WTC11 (cell line): ENCODE measurements at regions not wholly inside any gene's neighbourhood (a gene's known extent, or its start where the extent isn't known, plus 50 kb on each side); places are given as distances from the start of the nearest gene placed in this dataset.

Source experiments
- ATAC-seq: fragments of 200-7000 bp; cut with Tn5 transposase; 2 replicates; pipeline ENCODE4 v1.10.0; 2021; ENCODE audit warnings: mild to moderate bottlenecking, moderate library complexity
- CTCF ChIA-PET: fragments of 300-600 bp; sonication (Branson Sonifier 250); formaldehyde crosslinking; loops from one replicate; lab custom pipeline; 2021; ENCODE audit warnings: antibody characterized with exemption; lab: Charles Lee
- POLR2A ChIA-PET: fragments of 350-600 bp; sonication (Branson Sonifier 250); formaldehyde crosslinking; loops from one replicate; lab custom pipeline; 2021; ENCODE audit warnings: antibody characterized with exemption; lab: Charles Lee
- DNase-seq: peaks from one replicate; pipeline ENCODE4 v3.0.0; 2021; ENCODE audit warnings: low spot score
- H3K27ac Mint-ChIP-seq: 2 replicates; pipeline ENCODE4 v1.8.0; 2021; ENCODE audit warnings: mixed read lengths
- H3K27me3 Mint-ChIP-seq: 2 replicates; pipeline ENCODE4 v1.8.0; 2021; ENCODE audit warnings: low read depth, mild to moderate bottlenecking, moderate library complexity, mixed read lengths
- H3K36me3 Mint-ChIP-seq: 2 replicates; pipeline ENCODE4 v1.8.0; 2021; ENCODE audit warnings: mixed read lengths
- H3K4me1 Mint-ChIP-seq: 2 replicates; pipeline ENCODE4 v1.8.0; 2022; ENCODE audit warnings: mixed read lengths
- H3K4me3 Mint-ChIP-seq: 2 replicates; pipeline ENCODE4 v1.8.0; 2021; ENCODE audit warnings: mild to moderate bottlenecking, moderate library complexity, mixed read lengths
- H3K9me3 Mint-ChIP-seq: 2 replicates; pipeline ENCODE4 v1.8.0; 2021; ENCODE audit warnings: mixed read lengths
- ATF1 ChIP-seq: sonication (generic); formaldehyde crosslinking; IDR thresholded peaks from 2 replicates; pipeline ENCODE4 v1.8.1; 2023; ENCODE audit warnings: mild to moderate bottlenecking, moderate library complexity, missing genetic modification reagents
- CBFB ChIP-seq: sonication (generic); formaldehyde crosslinking; IDR thresholded peaks from 2 replicates; pipeline ENCODE4 v1.8.1; 2022; ENCODE audit warnings: mild to moderate bottlenecking, low read depth, missing genetic modification reagents
- FOXK1 ChIP-seq: sonication (generic); formaldehyde crosslinking; IDR thresholded peaks from 2 replicates; pipeline ENCODE4 v1.8.0; 2022; ENCODE audit warnings: mild to moderate bottlenecking, moderate library complexity, missing genetic modification reagents
- FOXP1 ChIP-seq: sonication (generic); formaldehyde crosslinking; IDR thresholded peaks from 2 replicates; pipeline ENCODE4 v1.8.0; 2022; ENCODE audit warnings: missing genetic modification reagents, mild to moderate bottlenecking, moderate library complexity, borderline replicate concordance
- FOXP4 ChIP-seq: sonication (generic); formaldehyde crosslinking; IDR thresholded peaks from 2 replicates; pipeline ENCODE4 v1.8.0; 2022; ENCODE audit warnings: mild to moderate bottlenecking, missing genetic modification reagents
- GRHL2 ChIP-seq: fragments of 250-450 bp; sonication (Bioruptor Pico); IDR thresholded peaks from 2 replicates; pipeline ENCODE4 v1.8.0; 2022; ENCODE audit warnings: mild to moderate bottlenecking, moderate library complexity; ENCODE audit not compliant: insufficient replicate concordance, severe bottlenecking
- MLX ChIP-seq: sonication (generic); formaldehyde crosslinking; IDR thresholded peaks from 2 replicates; pipeline ENCODE4 v1.8.1; 2023; ENCODE audit warnings: mild to moderate bottlenecking, missing genetic modification reagents, moderate library complexity
- NFYB ChIP-seq: sonication (generic); formaldehyde crosslinking; conservative IDR thresholded peaks from 2 replicates; pipeline ENCODE4 v1.8.0; 2022; ENCODE audit warnings: low read depth, missing genetic modification reagents
- NR1H2 ChIP-seq: sonication (generic); formaldehyde crosslinking; IDR thresholded peaks from 2 replicates; pipeline ENCODE4 v1.9.0; 2021; ENCODE audit warnings: mild to moderate bottlenecking, moderate library complexity, missing genetic modification reagents
- NR2C2 ChIP-seq: sonication (generic); formaldehyde crosslinking; IDR thresholded peaks from 2 replicates; pipeline ENCODE4 v1.8.0; 2022; ENCODE audit warnings: mild to moderate bottlenecking, missing genetic modification reagents
- SOX15 ChIP-seq: fragments of 250-450 bp; sonication (Bioruptor Pico); IDR thresholded peaks from 2 replicates; pipeline ENCODE4 v1.9.0; 2021; ENCODE audit warnings: mild to moderate bottlenecking
- TP53 ChIP-seq: sonication (generic); formaldehyde crosslinking; IDR thresholded peaks from 2 replicates; pipeline ENCODE4 v1.8.1; 2023; ENCODE audit warnings: mild to moderate bottlenecking, missing genetic modification reagents
- ZNF232 ChIP-seq: sonication (generic); formaldehyde crosslinking; IDR thresholded peaks from 2 replicates; pipeline ENCODE4 v1.8.0; 2022; ENCODE audit warnings: mild to moderate bottlenecking, missing genetic modification reagents
- ZNF263 ChIP-seq: sonication (generic); formaldehyde crosslinking; IDR thresholded peaks from 2 replicates; pipeline ENCODE4 v1.8.1; 2022; ENCODE audit warnings: low read depth, mild to moderate bottlenecking, moderate library complexity, missing genetic modification reagents
- ZNF396 ChIP-seq: fragments of 250-450 bp; sonication (Bioruptor Pico); IDR thresholded peaks from 2 replicates; pipeline ENCODE4 v1.8.0; 2021; ENCODE audit warnings: mild to moderate bottlenecking, moderate library complexity, borderline replicate concordance
- ZNF671 ChIP-seq: fragments of 250-450 bp; sonication (Bioruptor Pico); IDR thresholded peaks from 2 replicates; pipeline ENCODE4 v1.8.0; 2021; ENCODE audit warnings: mild to moderate bottlenecking
- TF ChIP-seq, protein P1 (sequence below): sonication (generic); formaldehyde crosslinking; IDR thresholded peaks from 2 replicates; pipeline ENCODE4 v1.8.1; 2023; ENCODE audit warnings: mild to moderate bottlenecking, missing genetic modification reagents, moderate library complexity
- TF ChIP-seq, protein P2 (sequence below): sonication (generic); formaldehyde crosslinking; conservative IDR thresholded peaks from 2 replicates; pipeline ENCODE4 v1.8.1; 2022; ENCODE audit warnings: mild to moderate bottlenecking, missing genetic modification reagents
- TF ChIP-seq, protein P3 (sequence below): sonication (generic); formaldehyde crosslinking; IDR thresholded peaks from 2 replicates; pipeline ENCODE4 v1.8.0; 2023; ENCODE audit warnings: mild to moderate bottlenecking, missing genetic modification reagents
- TF ChIP-seq, protein P4 (sequence below): sonication (generic); formaldehyde crosslinking; IDR thresholded peaks from 2 replicates; pipeline ENCODE4 v1.8.1; 2022; ENCODE audit warnings: mild to moderate bottlenecking, missing genetic modification reagents, moderate library complexity, borderline replicate concordance
- TF ChIP-seq, protein P5 (sequence below): sonication (generic); formaldehyde crosslinking; IDR thresholded peaks from 2 replicates; pipeline ENCODE4 v1.8.0; 2023; ENCODE audit warnings: missing genetic modification reagents

DNA sequence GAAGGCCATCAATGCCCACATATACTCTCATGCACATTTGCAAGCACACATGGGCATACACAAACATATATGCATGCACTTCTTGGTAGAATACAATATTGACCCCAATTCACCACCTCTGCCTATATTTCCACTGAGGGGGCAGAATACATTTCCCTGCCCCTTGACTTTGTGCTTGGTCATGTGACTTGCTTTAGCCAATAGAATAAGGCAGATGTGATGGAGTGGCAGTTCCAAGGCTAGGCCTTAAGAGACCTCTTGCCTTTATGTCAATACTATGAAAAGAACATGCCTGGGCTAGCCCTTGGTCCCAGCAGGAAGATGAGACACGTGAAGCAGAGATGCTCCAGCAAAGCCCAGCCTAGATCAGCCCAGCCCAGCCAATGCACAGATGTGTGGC is 66.0 kb upstream of the GRIK3 start:
- no peak overlapping the region for H3K27ac Mint-ChIP-seq
- no peaks in the 10 kb centered on the region for H3K36me3 Mint-ChIP-seq
- TF ChIP-seq ZNF671 (CRISPR knock-in tag) (no peak), MLX (CRISPR knock-in tag) (no peak), NR1H2 (CRISPR knock-in tag) (no peak), FOXK1 (CRISPR knock-in tag) (no peak), NFYB (CRISPR knock-in tag) (no peak)
- TF ChIP-seq, protein P1, sequence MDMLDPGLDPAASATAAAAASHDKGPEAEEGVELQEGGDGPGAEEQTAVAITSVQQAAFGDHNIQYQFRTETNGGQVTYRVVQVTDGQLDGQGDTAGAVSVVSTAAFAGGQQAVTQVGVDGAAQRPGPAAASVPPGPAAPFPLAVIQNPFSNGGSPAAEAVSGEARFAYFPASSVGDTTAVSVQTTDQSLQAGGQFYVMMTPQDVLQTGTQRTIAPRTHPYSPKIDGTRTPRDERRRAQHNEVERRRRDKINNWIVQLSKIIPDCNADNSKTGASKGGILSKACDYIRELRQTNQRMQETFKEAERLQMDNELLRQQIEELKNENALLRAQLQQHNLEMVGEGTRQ (CRISPR knock-in tag) = peak; percentile 45; the same call in 1 of the 2 replicates
- TF ChIP-seq, protein P2, sequence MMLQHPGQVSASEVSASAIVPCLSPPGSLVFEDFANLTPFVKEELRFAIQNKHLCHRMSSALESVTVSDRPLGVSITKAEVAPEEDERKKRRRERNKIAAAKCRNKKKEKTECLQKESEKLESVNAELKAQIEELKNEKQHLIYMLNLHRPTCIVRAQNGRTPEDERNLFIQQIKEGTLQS (CRISPR knock-in tag) = no peak
- TF ChIP-seq, protein P3, sequence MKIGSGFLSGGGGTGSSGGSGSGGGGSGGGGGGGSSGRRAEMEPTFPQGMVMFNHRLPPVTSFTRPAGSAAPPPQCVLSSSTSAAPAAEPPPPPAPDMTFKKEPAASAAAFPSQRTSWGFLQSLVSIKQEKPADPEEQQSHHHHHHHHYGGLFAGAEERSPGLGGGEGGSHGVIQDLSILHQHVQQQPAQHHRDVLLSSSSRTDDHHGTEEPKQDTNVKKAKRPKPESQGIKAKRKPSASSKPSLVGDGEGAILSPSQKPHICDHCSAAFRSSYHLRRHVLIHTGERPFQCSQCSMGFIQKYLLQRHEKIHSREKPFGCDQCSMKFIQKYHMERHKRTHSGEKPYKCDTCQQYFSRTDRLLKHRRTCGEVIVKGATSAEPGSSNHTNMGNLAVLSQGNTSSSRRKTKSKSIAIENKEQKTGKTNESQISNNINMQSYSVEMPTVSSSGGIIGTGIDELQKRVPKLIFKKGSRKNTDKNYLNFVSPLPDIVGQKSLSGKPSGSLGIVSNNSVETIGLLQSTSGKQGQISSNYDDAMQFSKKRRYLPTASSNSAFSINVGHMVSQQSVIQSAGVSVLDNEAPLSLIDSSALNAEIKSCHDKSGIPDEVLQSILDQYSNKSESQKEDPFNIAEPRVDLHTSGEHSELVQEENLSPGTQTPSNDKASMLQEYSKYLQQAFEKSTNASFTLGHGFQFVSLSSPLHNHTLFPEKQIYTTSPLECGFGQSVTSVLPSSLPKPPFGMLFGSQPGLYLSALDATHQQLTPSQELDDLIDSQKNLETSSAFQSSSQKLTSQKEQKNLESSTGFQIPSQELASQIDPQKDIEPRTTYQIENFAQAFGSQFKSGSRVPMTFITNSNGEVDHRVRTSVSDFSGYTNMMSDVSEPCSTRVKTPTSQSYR (CRISPR knock-in tag) = no peak
- H3K4me3 Mint-ChIP-seq = no peak overlapping the region
- peaks cover 21% of the 10 kb centered on the region for H3K27me3 Mint-ChIP-seq
- ATAC-seq (no peak), DNase-seq (no peak)
- H3K4me1 Mint-ChIP-seq = peaks cover 21% of the 10 kb centered on the region
- POLR2A ChIA-PET = no interaction called here
- CTCF ChIA-PET = no interaction called here
- peaks cover 3% of the 10 kb centered on the region; the same call in 1 of the 2 replicates for H3K9me3 Mint-ChIP-seq

DNA sequence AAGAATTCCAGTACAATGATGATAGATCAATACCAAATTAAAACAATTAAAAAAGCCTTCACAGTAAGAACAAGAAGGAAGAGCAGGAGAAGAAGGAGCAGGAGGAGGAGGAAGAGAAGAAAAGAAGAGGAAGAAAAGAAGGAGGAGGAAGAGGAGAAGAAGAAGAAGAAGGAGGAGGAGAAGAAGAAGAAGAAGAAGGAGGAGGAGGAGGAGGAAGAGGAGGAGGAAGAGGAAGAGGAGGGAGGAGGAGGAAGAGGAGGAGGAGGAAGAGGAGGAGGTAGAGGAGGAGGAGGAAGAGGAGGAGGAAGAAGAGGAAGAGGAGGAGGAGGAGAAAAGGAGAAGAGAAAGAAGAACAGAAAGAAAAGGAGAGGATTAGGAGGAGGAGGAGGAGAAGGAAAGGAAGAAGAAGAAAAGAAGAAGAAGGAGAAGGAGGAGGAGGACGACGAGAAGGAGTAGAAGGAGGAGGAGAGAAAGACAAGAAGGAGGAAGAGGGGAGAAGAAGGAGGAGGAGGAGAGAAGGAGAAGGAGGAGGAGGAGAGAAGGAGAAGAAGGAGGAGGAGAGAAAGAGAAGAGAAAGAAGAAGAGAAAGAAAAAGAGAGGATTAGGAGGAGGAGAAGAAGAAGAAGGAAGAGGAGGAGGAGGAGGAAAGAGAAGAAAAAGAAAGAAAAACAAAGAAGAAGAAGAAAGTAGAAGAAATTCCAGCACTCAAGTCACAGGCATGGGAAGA is 68.5 kb upstream of the GRIK3 start:
- TF ChIP-seq NR2C2 (CRISPR knock-in tag) = no peak
- no peak for TF ChIP-seq FOXP4
- TF ChIP-seq, protein P2 (CRISPR knock-in tag) = no peak
- no peak for TF ChIP-seq ZNF232 (CRISPR knock-in tag)
- no peak for TF ChIP-seq GRHL2 (CRISPR knock-in tag)
- TF ChIP-seq ZNF396 = no peak
- TF ChIP-seq ZNF263 (CRISPR knock-in tag) = no peak
- TF ChIP-seq, protein P4, sequence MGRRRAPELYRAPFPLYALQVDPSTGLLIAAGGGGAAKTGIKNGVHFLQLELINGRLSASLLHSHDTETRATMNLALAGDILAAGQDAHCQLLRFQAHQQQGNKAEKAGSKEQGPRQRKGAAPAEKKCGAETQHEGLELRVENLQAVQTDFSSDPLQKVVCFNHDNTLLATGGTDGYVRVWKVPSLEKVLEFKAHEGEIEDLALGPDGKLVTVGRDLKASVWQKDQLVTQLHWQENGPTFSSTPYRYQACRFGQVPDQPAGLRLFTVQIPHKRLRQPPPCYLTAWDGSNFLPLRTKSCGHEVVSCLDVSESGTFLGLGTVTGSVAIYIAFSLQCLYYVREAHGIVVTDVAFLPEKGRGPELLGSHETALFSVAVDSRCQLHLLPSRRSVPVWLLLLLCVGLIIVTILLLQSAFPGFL (CRISPR knock-in tag) = no peak
- no peak for TF ChIP-seq FOXP1 (CRISPR knock-in tag)
- TF ChIP-seq CBFB = no peak
- TF ChIP-seq, protein P5, sequence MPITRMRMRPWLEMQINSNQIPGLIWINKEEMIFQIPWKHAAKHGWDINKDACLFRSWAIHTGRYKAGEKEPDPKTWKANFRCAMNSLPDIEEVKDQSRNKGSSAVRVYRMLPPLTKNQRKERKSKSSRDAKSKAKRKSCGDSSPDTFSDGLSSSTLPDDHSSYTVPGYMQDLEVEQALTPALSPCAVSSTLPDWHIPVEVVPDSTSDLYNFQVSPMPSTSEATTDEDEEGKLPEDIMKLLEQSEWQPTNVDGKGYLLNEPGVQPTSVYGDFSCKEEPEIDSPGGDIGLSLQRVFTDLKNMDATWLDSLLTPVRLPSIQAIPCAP (CRISPR knock-in tag) = no peak
- TF ChIP-seq SOX15 (CRISPR knock-in tag) = no peak
- TF ChIP-seq TP53 (CRISPR knock-in tag) = no peak
- TF ChIP-seq ATF1 (CRISPR knock-in tag) = no peak
- Mint-ChIP-seq H3K4me3 (no peak overlapping the region), H3K9me3 (no peaks in the 10 kb centered on the region), H3K36me3 (no peaks in the 10 kb centered on the region), H3K27ac (no peak overlapping the region), H3K27me3 (peaks cover 21% of the 10 kb centered on the region), H3K4me1 (peaks cover 14% of the 10 kb centered on the region)
- CTCF ChIA-PET = no interaction called here
- DNase-seq (no peak), ATAC-seq (no peak)
- POLR2A ChIA-PET = no interaction called here
